ENCODE measurements at regions not wholly inside any gene's neighbourhood (a gene's known extent, or its start where the extent isn't known, plus 50 kb on each side); places are given as distances from the start of the nearest gene placed in this dataset.
A peak's percentile ranks its signal among the peaks of the same experiment; 100 is the strongest.
"Not testable (repeated sequence)": the region's sequence is repeated elsewhere in the genome, so short reads cannot be mapped to it uniquely, and the experiment has no call there.

DNA sequence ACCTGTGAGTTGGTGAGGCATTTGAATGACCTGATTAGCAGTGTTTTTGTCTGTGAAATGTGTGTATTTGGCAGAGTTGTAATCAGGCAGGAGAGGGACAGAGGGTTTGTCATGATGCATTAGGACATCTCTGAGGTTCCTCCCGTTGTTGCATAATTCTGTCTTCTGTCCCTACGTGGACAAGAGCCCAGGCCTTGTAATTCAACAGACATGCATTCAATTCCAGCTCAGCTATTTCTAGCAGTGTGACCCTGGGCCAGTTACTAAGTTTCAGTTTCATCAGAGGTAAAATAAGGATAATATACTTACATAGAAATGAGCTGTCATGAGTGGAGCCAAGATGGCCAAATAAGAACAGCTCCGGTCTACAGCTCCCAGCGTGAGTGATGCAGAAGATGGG is 208.6 kb downstream of the SLC38A4 start:
- no peak for DNase-seq

DNA sequence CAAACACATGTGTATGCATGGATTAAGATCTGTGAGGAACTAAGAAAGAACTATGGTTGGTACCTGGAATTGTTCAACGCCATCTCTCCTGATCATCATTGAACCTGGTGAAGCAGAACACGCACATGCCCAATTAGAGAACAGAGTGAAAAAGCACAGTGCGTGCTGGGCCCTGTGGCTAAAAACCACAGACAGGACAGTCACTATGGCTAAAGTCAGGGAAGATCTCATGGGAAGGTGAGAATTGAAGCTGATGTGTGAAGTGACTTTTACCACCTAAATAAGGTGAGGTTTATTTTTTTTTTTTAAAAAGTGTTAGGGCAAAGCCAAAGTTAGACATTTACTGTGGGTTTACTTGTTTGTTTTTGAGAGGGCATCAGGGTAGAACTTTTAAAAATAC is 215.0 kb downstream of the SLC38A4 start:
- DNase-seq = no peak

DNA sequence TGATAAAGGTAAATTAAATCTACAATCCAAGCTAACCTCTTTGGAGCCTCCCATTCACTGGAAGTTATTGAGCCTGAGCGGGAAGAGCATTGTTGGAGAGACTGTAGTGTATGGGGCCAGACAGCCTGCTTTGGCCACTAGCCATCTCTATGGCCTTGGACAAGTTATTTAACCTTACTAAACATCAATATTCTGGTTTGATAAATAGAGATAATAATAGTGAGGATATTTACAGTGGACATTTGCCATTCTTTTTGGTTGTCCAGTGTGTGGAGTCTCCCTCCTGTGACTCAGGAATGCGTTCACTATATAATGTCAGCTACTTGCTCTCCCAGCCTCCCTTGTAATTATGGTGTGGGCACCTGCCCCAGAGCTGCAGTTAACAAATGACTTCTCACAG is 216.1 kb downstream of the SLC38A4 start:
- DNase-seq = no peak

DNA sequence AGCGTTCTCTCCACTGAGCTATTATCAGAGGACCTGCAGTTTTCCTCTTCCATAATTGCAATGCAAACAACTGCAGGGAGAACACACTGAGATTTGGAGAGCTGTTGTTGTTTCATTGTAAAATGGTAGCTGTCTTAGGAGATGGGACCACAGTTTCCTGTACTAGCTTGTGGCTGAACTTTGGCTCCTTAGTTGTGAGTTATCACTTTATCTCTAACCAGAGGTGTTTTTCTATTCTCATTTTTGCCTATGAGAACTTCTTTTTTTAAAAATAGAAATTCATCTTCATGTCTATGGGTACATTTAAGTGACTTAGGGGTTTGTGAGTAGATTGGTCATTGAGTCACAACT is 216.5 kb downstream of the SLC38A4 start:
- peak; percentile 41 for DNase-seq

DNA sequence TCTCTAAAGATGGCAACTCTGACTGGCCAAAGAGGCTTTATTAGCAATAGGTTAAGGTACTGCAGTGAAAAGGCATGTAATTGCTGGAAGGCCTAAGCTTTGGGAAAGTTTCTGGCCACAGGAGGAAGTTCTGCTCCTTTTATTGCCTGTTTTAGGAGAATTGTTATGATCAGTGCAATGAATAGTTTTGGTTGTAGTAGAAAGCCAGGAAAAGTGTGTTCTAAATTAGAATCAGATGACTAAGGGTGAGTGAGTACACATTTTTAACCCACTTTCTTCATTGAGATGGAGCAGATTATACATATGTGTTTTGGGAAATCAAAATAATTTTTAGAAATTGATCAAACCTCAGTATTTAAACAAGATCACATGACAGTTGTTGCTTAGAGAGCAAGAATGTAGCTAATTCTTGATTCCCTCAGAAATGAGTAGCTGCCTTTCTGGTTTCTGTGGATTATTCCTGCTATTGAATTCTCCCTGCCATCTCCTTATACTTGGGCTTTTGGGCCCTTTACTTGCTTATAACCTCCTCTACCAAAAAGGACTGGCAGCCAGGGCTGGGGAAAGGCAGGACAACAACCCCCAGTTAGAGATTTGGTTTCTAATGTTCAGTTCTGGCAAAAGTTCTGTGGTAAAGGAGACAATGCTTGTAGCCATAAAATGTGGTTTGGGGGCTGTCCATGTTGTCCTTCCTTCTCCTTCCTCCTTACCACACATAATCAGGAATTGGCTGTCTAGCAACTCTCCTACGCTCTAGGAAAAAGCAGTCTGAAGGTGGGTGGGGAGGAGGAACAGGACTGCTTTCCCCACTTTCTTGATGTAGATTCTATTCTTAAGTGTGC is 217.1 kb downstream of the SLC38A4 start:
- DNase-seq = no peak

DNA sequence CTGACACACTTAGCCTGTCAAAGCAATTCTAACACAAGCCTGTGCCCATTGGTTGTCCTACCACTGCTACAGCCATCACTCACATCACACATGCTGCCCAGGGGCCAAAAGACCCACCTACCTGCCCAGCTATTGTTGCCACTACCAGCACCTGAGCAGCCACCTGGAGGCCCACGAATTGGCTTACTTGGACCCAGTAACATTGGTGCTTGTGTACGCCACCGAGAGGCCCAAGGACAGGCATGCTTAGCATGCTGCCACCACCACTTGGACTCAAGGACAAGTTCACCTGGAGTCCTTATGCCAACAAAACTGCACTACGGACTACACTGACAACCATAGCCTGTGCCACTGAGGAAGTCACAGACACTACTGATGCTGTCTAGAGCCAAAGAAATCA is 221.1 kb downstream of the SLC38A4 start:
- no peak for DNase-seq

DNA sequence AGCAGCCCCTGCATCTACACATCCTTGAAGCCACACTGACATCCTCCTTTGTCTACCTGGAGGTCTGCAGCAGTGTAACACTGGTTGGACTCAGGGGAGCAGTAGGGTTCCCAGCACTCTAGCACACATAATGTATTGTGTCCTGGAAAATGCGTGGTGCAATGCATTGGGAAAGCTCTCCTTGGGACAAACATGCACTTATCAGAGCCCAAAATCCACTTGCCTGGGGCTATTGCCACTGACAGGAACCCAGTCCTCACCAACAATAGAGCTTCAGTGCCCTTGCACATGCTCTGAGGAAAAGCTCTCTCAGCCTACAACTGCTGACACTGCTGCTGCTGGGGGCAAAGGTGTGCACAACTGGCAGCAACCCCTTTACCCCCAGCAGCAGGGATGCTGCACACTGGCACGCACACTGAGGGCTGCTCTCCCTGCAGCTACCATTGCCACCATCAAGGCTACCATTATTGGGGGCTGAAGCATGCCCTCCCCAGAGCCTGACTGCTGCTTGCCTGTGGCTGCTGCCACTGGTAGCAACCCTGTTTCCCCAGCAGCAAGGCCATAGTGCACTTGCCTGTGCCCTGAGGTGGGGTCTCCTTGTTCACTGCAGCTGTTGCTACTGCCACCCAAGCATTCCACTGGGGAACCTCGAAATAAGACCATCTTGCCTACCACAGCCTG is 221.9 kb downstream of the SLC38A4 start:
- DNase-seq = no peak

DNA sequence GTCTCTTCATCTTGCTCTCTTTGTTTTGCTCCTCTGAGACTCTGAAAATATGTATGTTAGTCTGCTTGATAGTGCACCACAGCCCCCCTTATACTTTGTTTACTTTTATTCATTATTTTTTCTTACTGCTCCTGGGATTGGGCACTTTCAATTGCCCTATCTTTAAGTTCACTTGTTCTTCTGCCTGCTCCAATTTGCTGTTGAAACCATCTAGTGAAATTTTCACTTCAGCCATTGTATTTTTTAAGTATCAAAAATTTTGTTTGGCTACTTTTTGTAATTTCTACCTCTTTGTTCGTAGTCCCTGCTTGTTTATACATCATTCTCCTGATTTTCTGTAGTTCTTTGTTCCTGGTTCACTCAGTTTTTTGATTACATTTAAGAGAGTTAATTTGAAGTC is 223.3 kb downstream of the SLC38A4 start:
- DNase-seq = no peak

DNA sequence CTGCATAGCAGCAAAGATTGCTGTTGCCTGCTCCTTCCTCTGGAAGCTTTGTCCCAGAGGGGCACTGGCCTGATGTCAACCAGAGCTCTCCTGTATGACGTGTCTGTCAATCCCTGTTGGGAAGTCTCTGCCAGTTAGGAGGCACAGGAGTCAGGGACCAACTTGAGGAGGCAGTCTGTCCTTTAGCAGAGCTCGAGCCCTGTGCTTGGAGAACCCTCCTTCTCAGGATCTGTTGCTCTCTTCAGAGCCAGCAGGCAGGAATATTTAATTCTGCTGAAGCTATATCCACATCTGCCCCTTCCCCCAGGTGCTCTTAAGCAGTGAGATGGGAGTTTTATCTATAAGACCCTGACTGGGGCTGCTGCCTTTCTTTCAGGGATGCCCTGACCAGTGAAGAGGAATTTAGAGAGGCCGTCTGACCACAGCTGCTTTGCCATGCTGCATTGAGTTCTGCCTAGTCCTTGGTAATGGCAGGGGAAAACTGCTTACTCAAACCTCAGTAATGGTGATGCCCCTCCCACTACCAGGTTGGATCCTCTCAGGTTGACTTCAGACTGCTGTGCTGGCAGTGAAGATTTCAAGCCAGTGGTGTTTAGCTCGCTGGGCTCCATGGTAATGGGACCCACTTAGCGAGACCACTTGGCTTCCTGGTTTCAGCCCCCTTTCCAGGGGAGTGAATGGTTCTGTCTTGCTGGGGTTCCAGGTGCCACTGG is 218.6 kb upstream of the SLC38A2 start:
- DNase-seq = no peak

DNA sequence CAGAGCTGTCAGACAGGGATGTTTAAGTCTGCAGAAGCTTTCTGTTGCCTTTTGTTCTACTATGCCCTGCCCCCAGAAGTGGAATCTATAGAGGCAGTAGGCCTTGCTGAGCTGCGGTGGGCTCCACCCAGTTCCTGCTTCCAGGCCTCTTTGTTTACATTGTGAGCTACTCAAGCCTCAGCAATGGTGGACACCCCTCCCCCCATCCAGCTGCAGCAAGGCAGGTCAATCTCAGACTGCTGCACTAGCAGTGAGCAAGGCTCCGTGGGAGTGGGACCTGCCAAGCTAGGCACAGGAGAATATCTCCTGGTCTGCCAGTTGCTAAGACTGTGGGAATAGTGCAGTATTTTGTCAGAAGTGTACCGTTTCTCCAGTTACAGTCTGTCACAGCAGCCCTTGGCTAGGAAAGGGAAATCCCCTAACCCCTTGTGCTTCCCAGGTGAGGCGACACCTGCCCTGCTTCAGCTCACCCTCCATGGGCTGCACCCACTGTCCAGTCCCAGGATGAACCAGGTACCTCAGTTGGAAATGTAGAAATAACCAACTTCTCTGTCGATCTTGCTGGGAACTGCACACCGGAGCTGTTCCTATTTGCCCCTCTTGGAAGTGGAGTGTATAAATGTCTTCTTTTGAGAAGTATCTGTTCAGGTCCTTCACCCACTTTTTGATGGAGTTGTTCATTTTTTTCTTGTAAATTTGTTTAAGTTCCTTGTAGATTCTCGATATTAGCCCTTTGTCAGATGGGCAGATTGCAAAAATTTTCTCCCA is 213.5 kb upstream of the SLC38A2 start:
- DNase-seq = peak; percentile 47

DNA sequence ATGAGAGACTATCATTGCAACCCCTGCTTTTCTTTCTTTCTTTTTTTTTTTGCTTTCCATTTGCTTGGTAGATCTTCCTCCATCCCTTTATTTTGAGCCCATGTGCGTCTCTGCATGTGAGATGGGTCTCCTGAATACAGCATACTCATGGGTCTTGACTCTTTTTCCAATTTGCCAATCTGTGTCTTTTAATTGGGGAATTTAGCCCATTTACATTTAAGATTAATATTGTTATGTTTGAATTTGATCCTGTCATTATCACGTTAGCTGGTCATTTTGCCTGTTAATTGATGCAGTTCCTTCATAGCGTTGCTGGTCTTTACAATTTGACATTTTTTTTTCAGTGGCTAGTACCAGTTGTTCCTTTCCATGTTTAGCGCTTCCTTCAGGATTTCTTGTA is 211.5 kb upstream of the SLC38A2 start:
- DNase-seq = not testable (repeated sequence)

DNA sequence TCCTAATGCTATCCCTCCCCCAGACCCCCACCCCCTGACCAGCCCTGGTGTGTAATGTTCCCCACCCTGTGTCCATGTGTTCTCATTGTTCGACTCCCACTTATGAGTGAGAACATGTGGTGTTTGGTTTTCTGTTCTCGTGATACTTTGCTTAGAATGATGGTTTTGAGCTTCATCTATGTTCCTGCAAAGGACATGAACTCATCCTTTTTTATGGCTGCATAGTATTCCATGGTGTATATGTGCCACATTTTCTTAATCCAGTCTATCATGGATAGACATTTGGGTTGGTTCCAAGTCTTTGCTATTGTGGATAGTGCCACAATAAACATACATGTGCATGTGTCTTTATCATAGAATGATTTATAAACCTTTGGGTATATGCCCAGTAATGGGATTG is 209.4 kb upstream of the SLC38A2 start:
- not testable (repeated sequence) for DNase-seq

DNA sequence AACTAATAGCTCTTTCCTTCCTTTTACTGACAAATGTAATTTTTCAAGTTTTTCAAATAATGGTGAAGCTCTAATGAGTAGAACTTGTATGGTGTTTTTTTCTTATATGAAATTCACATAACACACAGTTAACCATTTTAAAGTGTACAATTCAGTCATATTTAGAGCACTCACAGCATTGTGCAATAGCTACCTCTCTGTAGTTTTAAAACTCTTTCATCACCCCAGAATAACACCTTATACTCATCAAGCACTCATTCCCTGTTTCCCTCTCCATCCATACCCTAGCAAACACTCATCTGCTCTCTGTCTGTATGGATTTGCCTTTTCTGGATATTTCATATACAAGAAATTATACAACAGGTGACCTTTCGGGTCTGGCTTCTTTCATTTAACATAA is 207.9 kb upstream of the SLC38A2 start:
- DNase-seq = no peak

DNA sequence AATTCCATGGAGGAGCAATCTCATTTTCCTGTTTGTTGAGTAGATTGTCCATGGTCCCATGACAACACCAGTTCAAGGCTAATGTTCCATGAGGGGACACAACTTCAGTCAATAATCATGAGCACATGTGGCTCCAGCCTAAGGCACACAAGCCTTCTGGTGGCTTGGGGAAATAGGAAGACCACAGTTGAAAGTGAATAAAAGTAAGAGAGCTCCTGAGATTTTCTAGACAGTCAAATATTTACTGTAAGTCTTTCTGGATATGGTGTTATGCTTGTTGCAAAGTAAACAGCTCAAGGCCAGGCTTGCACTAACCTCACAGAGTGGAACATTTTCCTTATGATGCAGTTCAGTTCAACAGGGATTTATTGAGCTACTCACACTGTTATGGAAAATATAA is 206.9 kb upstream of the SLC38A2 start:
- no peak for DNase-seq

DNA sequence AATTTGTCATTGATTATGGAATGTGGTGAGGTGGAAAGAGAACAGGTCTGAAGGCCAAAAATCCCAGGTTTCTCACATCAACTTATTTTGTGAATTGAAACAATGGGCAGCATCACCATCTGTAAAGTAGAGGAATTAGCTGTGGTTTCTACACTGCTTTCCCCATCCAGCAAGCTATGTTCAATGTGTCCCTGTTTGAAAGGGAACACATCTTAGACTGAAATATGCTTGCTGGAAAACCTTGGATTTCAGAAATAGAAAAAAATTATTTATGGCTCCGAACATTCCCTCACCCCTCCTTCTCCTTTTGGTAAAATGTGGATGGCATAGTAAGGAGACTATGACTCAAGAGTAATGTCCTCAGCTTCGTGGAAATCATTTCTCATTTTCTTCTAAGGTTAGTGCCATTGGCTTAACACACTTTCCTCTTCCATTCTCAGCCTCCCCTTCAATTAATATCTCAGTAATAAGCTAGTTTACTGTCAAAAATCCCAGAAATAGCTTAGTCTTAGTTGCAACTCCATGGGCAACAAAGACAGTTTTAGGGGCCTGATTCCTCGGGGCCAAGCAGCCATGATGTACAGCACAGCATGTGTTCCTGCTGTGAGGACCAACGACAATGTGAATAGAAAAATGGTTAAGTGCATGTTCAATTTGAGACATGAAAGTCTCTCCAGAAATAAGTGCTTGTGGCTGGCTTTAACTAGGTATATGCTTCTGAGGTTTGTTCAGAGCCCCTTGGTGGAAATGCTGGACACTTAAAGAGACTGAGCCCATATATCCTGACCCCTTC is 205.8 kb upstream of the SLC38A2 start:
- DNase-seq = no peak

DNA sequence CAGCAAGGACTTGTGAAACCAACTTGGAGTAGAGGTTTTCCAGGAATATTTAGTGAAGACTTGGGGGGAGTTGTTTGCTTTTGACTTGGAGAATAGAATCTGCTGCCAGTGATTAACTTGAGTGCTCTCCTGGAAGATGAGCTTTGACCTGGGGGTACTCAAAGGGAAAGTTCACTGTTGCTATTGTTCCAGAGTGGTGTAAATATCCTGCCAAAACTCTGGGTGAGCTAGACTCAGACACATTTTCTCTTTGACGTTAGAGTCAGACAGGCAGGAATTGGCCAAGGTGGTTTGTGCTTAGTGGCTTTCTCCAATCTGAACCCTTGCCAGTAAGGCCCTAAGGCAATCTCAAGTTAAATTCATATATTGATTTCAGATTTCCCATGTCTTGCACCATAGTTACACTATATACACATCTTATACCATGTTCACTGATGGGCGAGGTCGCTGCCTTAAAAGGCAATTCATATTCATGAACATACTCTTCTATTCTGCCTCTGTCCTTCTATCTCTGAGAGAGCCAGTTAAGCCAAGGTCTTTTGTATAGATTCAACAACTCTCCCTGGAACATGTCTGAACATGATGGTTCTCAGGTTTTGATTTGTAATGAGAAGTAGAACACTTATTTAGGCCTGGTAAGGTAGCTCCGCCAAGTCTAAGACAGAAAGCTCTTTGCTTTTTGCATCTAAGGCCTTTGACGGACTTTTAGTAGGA is 204.6 kb upstream of the SLC38A2 start:
- DNase-seq = no peak

DNA sequence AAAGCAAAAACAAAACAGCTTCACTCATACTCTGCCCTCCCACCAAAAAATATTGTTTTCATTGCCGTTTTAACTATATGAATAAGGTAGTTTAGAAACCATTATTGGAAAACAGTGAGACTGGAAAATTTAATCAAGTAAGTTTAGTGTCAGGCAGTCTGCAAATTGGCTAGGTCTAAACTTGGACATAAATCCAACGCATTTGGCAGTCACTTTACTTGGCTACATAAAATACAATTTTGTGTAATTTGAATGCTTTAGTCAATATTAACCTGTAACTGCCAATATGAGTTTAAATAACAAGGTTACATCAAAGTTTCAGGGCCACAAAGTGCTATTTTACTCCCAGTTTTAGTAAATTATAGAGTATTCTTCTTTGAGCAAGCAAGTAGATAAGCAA is 202.3 kb upstream of the SLC38A2 start:
- DNase-seq = no peak

DNA sequence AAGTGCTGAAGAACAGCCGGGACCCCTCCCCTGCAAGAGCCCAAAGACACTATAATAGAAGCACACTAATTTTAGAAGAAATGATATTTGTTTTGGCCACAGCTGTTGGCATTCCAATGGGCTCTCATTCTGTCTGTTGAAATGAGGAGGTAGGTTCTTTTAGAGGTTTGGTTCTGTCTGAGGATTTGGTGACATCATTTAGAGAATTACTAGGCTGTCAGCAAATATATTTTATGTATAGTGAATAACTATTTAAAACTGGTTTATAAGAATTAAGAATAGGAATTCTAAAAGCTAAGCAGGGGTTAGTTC is 200.7 kb upstream of the SLC38A2 start:
- no peak for DNase-seq

DNA sequence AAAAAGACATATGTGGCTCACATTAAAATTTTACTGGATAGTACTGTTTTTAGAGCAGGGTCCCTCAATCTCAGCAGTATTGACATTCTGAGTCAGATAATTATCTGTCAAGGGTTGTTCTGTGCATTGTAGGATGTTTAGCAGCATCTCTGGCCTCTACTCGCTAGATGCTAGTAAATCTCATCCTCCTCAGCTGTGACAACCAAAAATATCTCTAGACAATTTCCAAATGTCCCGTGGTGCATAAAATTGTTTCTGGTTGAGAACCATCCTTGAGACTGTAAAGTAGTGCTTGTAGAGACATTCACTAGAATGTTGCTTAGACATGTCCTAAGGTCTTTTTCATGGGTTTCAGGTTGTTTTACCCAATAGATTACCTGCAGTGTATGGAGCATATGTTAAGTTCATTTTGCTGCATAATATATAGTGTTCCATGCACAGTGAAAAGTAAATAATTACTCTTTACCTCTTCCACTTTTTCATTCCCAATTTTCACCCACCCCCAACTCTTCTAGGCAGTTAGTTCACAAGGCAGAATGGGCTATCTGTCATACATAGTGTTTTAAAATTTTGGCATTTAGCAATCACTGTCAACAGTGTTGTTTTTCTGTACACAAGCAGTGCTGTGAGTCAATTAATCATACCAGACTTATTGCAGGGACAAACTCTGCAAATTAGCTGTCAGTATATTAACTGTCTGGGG is 200.2 kb upstream of the SLC38A2 start:
- DNase-seq = no peak

DNA sequence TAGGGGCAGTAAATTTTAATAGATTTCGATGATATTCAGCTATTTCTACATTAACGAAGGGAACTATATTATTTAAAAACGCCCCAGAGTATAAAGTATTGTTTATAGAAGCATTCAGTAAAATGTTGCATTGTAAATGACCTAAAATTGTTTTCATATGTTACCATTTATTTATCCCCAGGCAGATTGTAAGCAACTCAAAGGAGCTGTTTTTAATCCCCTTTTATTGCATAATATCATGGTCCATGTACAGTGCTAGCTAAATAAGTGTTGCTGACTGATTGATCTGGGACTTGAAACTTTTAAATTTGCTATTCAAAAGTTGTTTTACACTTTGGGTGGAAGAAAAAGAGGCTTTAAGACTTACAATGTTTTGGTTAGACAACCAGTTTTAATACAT is 199.0 kb upstream of the SLC38A2 start:
- DNase-seq = no peak

DNA sequence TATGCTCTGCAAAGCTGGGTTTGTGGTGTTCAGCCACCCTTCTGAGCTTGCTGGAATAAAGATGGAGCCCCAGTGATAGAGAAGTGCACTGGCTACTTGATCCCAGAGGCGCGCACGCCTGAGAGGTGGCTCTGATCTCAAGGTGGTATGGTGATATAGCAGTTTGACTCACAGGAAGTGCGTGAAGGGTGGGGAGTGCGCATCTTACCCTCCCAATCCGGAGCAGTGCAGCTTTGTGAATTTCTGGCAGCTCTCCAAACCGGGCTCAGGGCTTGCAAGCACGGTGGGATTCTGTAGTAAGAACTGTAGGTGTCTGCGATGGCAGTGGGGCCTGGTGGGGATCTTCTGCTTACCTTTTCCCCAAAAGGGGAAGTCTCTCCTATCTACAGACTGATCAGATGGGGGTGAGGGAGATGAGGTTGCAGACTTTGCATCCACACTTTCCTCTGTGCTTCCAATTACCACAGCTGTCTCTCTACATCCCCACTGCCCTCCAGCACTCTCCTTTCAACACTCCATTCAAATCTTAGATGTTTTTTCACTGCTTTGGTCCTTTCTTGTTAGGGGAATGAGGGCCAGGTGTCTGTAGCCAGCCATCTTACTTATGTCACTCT is 197.4 kb upstream of the SLC38A2 start:
- DNase-seq = no peak

All from NCI-H1436 (cell line).